ENCODE measurements at regions not wholly inside any gene's neighbourhood (a gene's known extent, or its start where the extent isn't known, plus 50 kb on each side); places are given as distances from the start of the nearest gene placed in this dataset.

GRCh38 chr13:90884066-90884465 lies 463.4 kb upstream of the MIR17HG start (continued):
- TF ChIP-seq PRDM2 (tag by site-specific recombination; IDR thresholded peaks at IDR 0.05; ENCODE audit: borderline replicate concordance) (no peak), ZNF558 (tag by site-specific recombination; IDR thresholded peaks at IDR 0.05) (no peak), ZNF510 (tag by site-specific recombination; IDR thresholded peaks at IDR 0.05; ENCODE audit: insufficient replicate concordance) (no peak)

- H3K4me3 ChIP-seq (ENCODE audit: low read depth, low read length), result no peak overlapping the region
- POLR2A ChIA-PET, result no interaction called here
- H3K27ac ChIP-seq (ENCODE audit: extremely low read depth, low read depth, low read length), result no peak overlapping the region
- TF ChIP-seq GFI1B (tag by site-specific recombination; IDR thresholded peaks at IDR 0.05), result no peak
- no peak for TF ChIP-seq ZNF140 (tag by site-specific recombination; IDR thresholded peaks at IDR 0.05)
- no peak for TF ChIP-seq ZNF157 (tag by site-specific recombination; IDR thresholded peaks at IDR 0.05)
- no peak for TF ChIP-seq KLF10 (tag by site-specific recombination; IDR thresholded peaks at IDR 0.05)
- TF ChIP-seq ZEB2 (tag by site-specific recombination; IDR thresholded peaks at IDR 0.05), result no peak
- TF ChIP-seq ZNF426 (tag by site-specific recombination; IDR thresholded peaks at IDR 0.05), result no peak
- no peaks in the 10 kb centered on the region for H3K4me1 ChIP-seq (ENCODE audit: control insufficient read depth, insufficient read depth, low read length)
- no peaks in the 10 kb centered on the region for H3K9me3 ChIP-seq (ENCODE audit: control insufficient read depth, insufficient read depth, low read depth, low read length)
- CTCF ChIA-PET, result no interaction called here
- H3K36me3 ChIP-seq (ENCODE audit: control insufficient read depth in 2 of 2, insufficient read depth in 1 of 2, low read length in 2 of 2), result no peaks in the 10 kb centered on the region
Observed at GRCh38 chr13:90889906-90890834, 457.3 kb upstream of the MIR17HG start.

GRCh38 chr13:90891329-90891728 lies 456.2 kb upstream of the MIR17HG start:
- Histone ChIP-seq H3K4me1 (ENCODE audit: control insufficient read depth, insufficient read depth, low read length) (no peaks in the 10 kb centered on the region), H3K36me3 (ENCODE audit: control insufficient read depth in 2 of 2, insufficient read depth in 1 of 2, low read length in 2 of 2) (no peaks in the 10 kb centered on the region), H3K4me3 (ENCODE audit: low read depth, low read length) (no peak overlapping the region), H3K9me3 (ENCODE audit: control insufficient read depth, insufficient read depth, low read depth, low read length) (no peaks in the 10 kb centered on the region), H3K27ac (ENCODE audit: extremely low read depth, low read depth, low read length) (no peak overlapping the region)
- POLR2A ChIA-PET, result no interaction called here
- CTCF ChIA-PET, result no interaction called here
- TF ChIP-seq TSHZ1 (tag by site-specific recombination; IDR thresholded peaks at IDR 0.05; ENCODE audit: borderline replicate concordance) (no peak), ZNF830 (tag by site-specific recombination; IDR thresholded peaks at IDR 0.05; ENCODE audit: low read depth) (no peak), ZNF266 (tag by site-specific recombination; IDR thresholded peaks at IDR 0.05; ENCODE audit: low read depth) (no peak), ZNF837 (tag by site-specific recombination; IDR thresholded peaks at IDR 0.05) (no peak), GLI2 (tag by site-specific recombination; IDR thresholded peaks at IDR 0.05; ENCODE audit: borderline replicate concordance, low read depth) (no peak), ZNF510 (tag by site-specific recombination; IDR thresholded peaks at IDR 0.05; ENCODE audit: insufficient replicate concordance) (no peak), ZNF18 (tag by site-specific recombination; IDR thresholded peaks at IDR 0.05) (no peak), TRIM28 (IDR thresholded peaks at IDR 0.05; ENCODE audit: borderline replicate concordance, low read length) (no peak), ZNF529 (tag by site-specific recombination; IDR thresholded peaks at IDR 0.05; ENCODE audit: insufficient replicate concordance) (no peak), ZNF394 (tag by site-specific recombination; IDR thresholded peaks at IDR 0.05; ENCODE audit: borderline replicate concordance) (no peak), ZNF596 (tag by site-specific recombination; IDR thresholded peaks at IDR 0.05) (no peak), ZNF311 (tag by site-specific recombination; IDR thresholded peaks at IDR 0.05; ENCODE audit: borderline replicate concordance) (no peak), ZNF341 (tag by site-specific recombination; IDR thresholded peaks at IDR 0.05; ENCODE audit: low read depth) (no peak)

Data from HEK293 (cell line).